ENCODE measurements at regions not wholly inside any gene's neighbourhood (a gene's known extent, or its start where the extent isn't known, plus 50 kb on each side); places are given as distances from the start of the nearest gene placed in this dataset.

DNA sequence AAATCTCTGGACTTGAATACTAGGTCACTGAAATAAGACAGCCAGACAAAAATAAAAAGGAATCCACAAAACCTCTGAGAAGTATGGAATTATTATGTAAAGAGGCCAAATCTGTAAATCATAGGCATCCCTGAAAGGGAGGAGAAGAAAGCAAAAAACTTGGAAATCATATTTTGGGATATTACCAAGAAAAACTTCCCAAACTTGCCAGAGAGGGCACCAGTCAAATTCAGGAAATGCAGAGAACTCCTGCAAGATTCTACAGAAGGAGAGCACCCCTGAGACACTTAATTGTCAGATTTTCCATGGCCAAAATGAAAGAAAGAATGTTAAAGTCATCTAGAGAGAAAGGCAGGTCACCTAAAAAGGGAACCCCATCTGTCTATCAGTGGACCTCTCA, 862.3 kb upstream of the PRMT6 start:
- DNase-seq, result no peak

GRCh38 chr1:106200711-106201110, 855.8 kb upstream of the PRMT6 start:
- no peak for DNase-seq

DNA sequence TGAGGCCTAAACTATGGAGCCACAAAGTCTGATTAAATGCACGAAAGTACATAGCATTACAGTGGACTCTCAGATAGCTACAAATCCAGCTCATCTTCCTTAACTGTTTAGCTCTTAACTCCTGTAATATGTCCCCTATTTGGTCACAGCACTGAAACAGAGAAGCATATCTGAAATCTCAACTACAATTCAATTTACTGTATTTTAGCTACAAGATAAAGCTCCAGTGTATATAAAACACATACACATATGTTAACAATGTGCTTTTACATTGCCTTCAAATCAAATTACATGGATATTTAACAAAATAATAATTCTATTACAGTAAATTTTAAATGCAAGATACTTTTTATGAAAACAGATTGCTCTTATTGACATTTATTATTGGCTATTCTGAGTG, 849.3 kb upstream of the PRMT6 start:
- DNase-seq, result no peak

- DNase-seq, result no peak
Observed at GRCh38 chr1:106217765-106218164, 838.7 kb upstream of the PRMT6 start.

DNA sequence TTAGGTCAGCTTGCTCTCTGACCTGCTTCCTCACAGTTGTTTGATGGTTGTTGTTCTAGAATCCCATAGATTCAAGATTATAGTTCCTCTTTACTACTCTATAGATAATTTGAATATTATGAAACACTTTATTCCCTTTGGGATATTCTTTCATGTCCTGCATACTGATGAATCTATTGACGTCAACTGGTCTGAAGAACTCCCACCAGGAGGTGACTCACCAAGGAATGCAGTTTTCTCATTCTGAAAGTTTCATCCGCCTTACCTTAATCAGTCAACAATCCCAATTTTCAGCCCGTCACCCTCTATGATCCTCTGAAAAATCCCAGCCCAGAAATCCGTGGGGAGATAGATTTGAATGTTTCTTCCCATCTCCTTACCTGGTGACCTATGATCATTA, 834.1 kb upstream of the PRMT6 start:
- no peak for DNase-seq

- no peak for DNase-seq
Observed at GRCh38 chr1:106223213-106223612, 833.3 kb upstream of the PRMT6 start.

- no peak for DNase-seq
Observed at GRCh38 chr1:106224426-106224825, 832.0 kb upstream of the PRMT6 start.

GRCh38 chr1:106225403-106225802, 831.1 kb upstream of the PRMT6 start:
- DNase-seq, result no peak

DNA sequence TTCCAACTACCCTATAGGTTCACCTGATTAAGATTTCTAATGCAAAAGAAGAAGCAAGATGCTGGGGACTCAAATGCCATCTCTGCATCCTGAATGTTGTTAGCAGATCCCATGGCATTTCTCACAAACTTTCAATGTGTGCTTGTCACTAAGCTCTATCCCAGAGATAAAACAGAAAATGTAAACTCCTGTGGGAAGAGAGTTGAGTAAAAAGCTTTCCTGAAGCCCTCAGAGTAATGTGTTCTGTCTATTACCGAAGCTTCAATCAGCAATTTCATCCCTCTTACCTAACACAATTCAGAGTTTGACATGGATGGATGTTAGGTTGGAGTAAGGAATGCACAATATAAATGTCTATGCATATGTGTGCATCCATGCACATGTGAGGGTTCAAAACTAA, 829.9 kb upstream of the PRMT6 start:
- no peak for DNase-seq

GRCh38 chr1:106232128-106232527, 824.3 kb upstream of the PRMT6 start:
- no peak for DNase-seq

GRCh38 chr1:106233511-106233910, 823.0 kb upstream of the PRMT6 start:
- no peak for DNase-seq

DNA sequence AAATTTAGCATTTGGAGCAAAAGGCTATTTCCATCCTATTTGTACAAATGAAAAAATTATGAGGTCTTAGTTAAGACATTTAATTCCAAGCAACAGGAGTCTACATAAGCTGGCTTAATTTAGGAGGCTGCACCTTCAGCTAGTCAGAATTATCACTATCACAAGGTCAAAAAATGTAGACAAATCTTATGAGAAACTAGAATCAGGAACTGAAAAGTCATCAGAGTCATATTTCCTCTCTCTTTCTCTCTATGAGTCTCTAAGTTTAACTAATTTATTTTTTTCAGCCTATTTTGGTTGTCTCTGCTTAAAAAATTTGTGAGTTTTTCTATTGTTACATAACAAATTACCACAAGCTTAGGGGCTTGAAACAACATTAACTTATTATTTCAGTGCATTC, 807.1 kb upstream of the PRMT6 start:
- DNase-seq, result no peak

DNA sequence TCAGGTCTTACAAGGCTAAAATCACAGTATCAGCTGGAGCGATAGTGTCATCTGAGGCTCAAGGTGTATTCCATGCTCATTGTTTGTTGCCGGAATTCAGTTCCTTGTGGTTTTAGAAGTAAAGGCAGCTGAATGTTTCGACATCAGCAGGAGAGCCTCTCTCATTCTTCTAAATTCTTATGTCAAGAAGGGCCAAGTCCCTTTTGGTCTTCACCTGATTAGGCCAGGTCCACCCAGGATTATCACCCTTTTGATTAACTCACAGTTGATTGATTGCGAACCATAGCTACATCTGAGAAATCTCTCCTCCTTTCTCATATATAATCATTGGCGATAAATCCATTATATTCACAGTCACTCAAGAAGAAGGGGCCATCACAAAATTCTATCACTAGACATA, 806.7 kb upstream of the PRMT6 start:
- DNase-seq, result no peak

DNA sequence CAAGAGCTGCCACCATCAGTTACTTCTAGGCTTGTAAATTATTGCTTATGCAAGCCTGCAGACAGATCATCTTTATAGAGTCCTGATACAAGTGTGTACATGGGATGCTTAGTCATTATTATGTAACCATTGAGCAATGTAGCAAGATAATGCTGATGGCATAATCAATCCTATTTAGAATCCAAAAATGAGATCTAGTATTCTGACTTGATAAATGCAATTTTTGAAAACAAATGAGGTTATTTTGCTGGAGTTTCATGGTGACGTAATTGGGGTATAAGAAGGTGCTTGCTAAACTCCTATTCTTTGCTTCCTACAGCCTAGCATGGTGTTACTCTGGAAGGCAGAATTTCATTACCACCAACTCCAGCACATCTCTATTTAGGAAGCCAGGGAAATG, 801.7 kb upstream of the PRMT6 start:
- no peak for DNase-seq

- DNase-seq, result no peak
Observed at GRCh38 chr1:106266786-106267185, 789.7 kb upstream of the PRMT6 start.

GRCh38 chr1:106268070-106268469, 788.4 kb upstream of the PRMT6 start:
- DNase-seq, result no peak

DNA sequence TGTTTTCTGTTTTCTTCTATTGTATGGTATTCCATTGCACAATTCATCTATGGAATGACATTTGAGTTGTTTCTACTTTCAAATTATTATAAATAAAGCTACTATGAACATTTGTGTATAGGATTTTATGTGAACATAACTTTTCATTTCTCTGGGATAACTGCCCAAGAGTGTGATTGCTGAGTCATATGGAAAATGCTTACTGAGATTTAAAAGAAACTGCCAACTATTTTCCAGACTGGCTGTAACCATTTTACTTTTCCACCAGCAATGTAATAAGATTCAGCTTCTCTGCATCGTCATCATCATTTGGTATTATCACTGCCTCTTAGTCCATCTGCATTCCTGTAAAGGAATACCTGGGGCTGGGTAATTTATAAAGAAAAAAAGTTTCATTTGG, 779.6 kb upstream of the PRMT6 start:
- no peak for DNase-seq

DNA sequence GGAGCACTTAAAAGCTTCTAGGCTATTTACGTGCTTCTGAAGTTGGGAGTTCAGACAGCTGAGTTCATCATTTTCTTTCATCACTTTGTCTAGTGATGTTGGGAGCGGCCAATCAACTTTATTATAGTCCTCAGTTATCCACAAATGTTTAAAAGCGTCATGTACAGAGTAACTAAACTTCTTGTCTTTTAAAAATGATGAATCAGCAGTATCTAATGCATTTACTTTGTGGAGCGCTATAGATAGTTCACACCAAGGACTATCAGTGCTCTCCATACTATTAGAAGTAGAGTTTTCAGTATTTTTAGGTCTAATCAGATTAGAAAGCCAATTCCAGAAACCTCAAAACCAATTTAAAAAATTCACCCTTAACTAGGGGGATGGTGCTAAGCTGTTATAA, 778.7 kb upstream of the PRMT6 start:
- DNase-seq, result no peak

- no peak for DNase-seq
Observed at GRCh38 chr1:106278716-106279115, 777.8 kb upstream of the PRMT6 start.

DNA sequence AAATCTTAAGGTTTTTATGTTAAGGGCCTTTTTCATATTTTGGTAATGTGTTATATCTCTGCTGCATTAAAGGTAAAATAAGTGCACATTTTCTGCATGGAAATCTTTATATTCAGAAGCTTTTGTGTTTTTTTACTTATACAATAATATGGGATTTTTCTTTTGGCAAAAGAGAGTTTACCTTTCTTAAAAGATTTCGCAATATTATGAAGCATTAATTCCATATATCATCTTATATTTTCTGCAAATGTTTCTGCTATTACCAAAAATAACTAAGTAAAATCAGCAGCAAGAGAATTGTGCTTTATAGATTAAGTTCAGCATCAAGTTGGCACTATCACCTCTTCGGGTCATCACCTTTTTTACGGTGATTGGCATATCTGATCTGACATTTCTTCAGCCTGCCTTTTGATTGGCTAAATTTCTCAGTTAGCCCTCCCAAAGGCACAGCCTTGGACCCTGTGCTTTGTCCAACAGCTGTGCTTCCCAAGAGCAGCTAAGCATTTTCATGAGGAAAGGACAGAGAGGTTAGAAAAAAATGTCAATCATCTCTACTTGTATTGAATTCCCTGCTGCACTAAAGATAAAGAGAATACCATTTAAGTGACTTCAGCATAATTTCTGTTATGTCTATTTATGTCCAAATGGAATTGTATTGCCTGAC, 767.1 kb upstream of the PRMT6 start:
- no peak for DNase-seq

- no peak for DNase-seq
Observed at GRCh38 chr1:106290805-106291501, 765.5 kb upstream of the PRMT6 start.

DNA sequence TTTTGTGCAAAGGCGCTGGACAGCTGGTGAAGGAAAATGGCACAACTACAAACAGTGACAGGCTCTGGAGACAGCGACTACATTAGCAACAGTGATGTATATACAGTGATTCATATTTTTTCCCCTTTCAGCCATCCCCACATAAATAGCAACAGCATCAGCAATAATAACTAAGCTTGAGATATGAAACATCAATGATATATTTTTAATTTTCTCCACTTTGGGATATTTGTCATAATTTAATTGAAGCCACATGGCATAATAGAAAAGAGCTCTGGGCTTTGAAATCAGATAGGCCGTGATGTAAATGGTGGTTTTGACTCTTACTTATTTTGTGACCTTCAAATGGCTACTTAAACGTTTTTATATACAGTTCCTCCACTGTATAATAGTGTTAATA, 764.3 kb upstream of the PRMT6 start:
- no peak for DNase-seq

DNA sequence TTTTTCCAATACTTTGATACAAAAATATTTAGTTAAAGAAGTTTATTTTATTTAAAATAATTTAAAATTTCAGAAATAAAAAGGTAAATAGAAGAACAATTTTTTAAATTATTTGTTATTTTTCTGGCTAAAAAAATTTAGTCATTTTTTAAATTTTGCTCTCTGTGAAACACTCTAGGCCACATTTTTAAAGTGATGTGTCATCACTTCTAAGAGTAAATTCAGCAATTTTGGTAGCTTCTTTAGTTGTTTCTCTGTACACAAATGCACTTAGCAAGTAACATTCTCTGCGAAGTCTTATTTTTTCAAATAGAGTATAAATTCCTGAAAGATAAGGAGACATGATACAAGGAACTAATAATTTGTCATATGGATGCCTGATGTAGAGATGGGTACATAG, 760.0 kb upstream of the PRMT6 start:
- DNase-seq, result no peak

GRCh38 chr1:106304106-106304505, 752.4 kb upstream of the PRMT6 start:
- no peak for DNase-seq

DNA sequence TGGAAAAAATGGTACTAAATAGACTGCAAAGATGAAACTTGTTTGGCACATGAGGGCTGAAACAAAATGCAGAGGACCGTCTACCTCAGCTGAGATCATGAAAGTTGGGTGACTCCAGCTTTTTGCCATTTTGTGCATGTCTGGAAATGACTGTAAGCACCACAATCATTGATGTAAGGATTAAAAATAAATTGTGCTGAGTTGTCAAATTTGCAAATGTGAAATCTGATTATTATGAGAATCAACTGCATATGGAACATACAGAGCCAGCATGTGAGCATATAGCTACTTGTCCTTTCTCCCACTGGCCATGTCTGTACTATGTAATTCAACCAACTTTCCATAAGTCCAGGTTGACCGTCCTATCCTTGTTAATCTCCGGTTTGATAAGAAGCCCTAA, 736.9 kb upstream of the PRMT6 start:
- no peak for DNase-seq

Measured in SHP77 treated with DMSO at 0.1 percent for 48 hours (cell line).